HEK293 (cell line): ENCODE measurements at regions not wholly inside any gene's neighbourhood (a gene's known extent, or its start where the extent isn't known, plus 50 kb on each side); places are given as distances from the start of the nearest gene placed in this dataset.

ENCODE experiments used
- MYNN ChIP-seq: fragments of 450-650 bp; formaldehyde crosslinking; IDR thresholded peaks from 2 replicates; pipeline ENCODE4 v1.5.1; 2016; ENCODE audit warnings: missing biosample characterization, missing genetic modification characterization, borderline replicate concordance
- SP2 ChIP-seq: fragments of 450-650 bp; formaldehyde crosslinking; IDR thresholded peaks from 2 replicates; pipeline ENCODE4 v1.5.1; 2016; ENCODE audit warnings: missing biosample characterization, missing genetic modification characterization
- TCF7L2 ChIP-seq: IDR thresholded peaks from 2 replicates; pipeline ENCODE4 v1.6.1; 2011; ENCODE audit warnings: low read depth, mild to moderate bottlenecking, inconsistent platforms, low read length, moderate library complexity, borderline replicate concordance
- ZNF274 ChIP-seq, 2 experiments: fragments of 200-500 bp in 1 of 2; fragments of 450-650 bp in 1 of 2; sonication (Bioruptor generic) in 1 of 2; formaldehyde crosslinking in 1 of 2; IDR thresholded peaks; 2 replicates each; pipeline versions ENCODE4 v1.5.1 to v1.6.1; 2014 to 2016; ENCODE audit warnings: borderline replicate concordance in 1 of 2, inconsistent platforms in 1 of 2, low read length in 1 of 2, missing biosample characterization in 1 of 2, missing genetic modification characterization in 1 of 2
- ZNF292 ChIP-seq: fragments of 450-650 bp; formaldehyde crosslinking; IDR thresholded peaks from 2 replicates; pipeline ENCODE4 v1.5.1; 2016; ENCODE audit warnings: low read depth, missing biosample characterization, missing genetic modification characterization, borderline replicate concordance
- TF ChIP-seq, protein P1 (sequence below): fragments of 450-650 bp; formaldehyde crosslinking; IDR thresholded peaks from 2 replicates; pipeline ENCODE4 v1.5.1; 2016; ENCODE audit warnings: missing biosample characterization, missing genetic modification characterization
- TF ChIP-seq, protein P2 (sequence below): fragments of 450-650 bp; formaldehyde crosslinking; IDR thresholded peaks from 2 replicates; pipeline ENCODE4 v1.5.1; 2016; ENCODE audit warnings: missing biosample characterization, missing genetic modification characterization
- TF ChIP-seq, protein P3 (sequence below): fragments of 450-650 bp; formaldehyde crosslinking; optimal IDR thresholded peaks from 2 replicates; pipeline ENCODE3; 2016; ENCODE audit warnings: missing biosample characterization, mild to moderate bottlenecking, missing genetic modification characterization

DNA sequence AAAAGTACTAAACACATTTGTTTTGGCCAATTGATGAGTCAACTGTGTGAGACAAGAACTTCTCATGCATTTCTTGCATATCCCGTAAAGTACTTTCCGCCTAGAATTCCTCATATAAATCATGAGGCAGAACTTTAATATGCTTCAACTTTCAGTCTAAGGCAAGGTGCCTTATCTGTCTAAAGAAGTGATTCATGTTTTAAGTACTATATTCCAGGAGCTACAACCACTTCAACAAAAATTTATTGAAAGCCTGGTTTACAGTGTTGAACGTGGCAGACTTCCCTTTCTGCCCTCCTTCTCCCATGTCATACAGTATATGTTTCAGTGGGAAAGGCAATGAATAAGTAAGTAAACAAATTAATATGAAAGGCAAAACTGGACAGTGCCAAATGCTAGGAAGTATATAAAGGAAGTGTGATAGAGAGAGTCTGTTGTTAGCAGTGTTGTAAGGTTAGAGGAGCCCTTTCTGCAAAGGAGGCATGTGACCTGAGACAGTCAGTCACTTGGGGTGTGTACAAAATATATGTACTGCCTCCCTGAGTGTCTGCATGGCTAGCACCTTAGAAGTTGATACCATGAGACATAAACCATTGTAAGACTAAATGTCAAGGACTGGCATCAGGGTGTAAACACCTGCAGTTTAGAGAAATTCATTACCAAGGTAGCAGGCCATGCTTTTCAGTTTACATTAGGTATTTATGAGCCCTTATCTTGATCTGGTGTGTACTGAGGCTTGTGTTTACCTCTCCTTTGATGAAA lies 362.2 kb downstream of the SRGAP2C start:
- TF ChIP-seq ZNF274 (IDR thresholded peaks at IDR 0.05; ENCODE audit: low read length) (no peak), ZNF274 (tag by site-specific recombination; IDR thresholded peaks at IDR 0.05; ENCODE audit: borderline replicate concordance) (no peak), MYNN (tag by site-specific recombination) (no peak), TCF7L2 (no peak), SP2 (tag by site-specific recombination) (no peak), ZNF292 (tag by site-specific recombination) (no peak)
- TF ChIP-seq, protein P1, sequence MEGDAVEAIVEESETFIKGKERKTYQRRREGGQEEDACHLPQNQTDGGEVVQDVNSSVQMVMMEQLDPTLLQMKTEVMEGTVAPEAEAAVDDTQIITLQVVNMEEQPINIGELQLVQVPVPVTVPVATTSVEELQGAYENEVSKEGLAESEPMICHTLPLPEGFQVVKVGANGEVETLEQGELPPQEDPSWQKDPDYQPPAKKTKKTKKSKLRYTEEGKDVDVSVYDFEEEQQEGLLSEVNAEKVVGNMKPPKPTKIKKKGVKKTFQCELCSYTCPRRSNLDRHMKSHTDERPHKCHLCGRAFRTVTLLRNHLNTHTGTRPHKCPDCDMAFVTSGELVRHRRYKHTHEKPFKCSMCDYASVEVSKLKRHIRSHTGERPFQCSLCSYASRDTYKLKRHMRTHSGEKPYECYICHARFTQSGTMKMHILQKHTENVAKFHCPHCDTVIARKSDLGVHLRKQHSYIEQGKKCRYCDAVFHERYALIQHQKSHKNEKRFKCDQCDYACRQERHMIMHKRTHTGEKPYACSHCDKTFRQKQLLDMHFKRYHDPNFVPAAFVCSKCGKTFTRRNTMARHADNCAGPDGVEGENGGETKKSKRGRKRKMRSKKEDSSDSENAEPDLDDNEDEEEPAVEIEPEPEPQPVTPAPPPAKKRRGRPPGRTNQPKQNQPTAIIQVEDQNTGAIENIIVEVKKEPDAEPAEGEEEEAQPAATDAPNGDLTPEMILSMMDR (tag by site-specific recombination), result no peak
- TF ChIP-seq, protein P2, sequence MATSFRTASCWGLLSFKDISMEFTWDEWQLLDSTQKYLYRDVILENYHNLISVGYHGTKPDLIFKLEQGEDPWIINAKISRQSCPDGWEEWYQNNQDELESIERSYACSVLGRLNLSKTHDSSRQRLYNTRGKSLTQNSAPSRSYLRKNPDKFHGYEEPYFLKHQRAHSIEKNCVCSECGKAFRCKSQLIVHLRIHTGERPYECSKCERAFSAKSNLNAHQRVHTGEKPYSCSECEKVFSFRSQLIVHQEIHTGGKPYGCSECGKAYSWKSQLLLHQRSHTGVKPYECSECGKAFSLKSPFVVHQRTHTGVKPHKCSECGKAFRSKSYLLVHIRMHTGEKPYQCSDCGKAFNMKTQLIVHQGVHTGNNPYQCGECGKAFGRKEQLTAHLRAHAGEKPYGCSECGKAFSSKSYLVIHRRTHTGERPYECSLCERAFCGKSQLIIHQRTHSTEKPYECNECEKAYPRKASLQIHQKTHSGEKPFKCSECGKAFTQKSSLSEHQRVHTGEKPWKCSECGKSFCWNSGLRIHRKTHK (tag by site-specific recombination), result no peak
- TF ChIP-seq, protein P3, sequence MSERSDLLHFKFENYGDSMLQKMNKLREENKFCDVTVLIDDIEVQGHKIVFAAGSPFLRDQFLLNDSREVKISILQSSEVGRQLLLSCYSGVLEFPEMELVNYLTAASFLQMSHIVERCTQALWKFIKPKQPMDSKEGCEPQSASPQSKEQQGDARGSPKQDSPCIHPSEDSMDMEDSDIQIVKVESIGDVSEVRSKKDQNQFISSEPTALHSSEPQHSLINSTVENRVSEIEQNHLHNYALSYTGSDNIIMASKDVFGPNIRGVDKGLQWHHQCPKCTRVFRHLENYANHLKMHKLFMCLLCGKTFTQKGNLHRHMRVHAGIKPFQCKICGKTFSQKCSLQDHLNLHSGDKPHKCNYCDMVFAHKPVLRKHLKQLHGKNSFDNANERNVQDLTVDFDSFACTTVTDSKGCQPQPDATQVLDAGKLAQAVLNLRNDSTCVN (tag by site-specific recombination), result no peak
